Mesendoderm (in vitro differentiated cells): ENCODE measurements at regions not wholly inside any gene's neighbourhood (a gene's known extent, or its start where the extent isn't known, plus 50 kb on each side); places are given as distances from the start of the nearest gene placed in this dataset.
"Not testable (repeated sequence)": the region's sequence is repeated elsewhere in the genome, so short reads cannot be mapped to it uniquely, and the experiment has no call there.

ENCODE experiments used
- DNase-seq: peaks from one replicate; pipeline ENCODE4 v3.0.0; 2013
- H2AK5ac ChIP-seq: 2 replicates; pipeline ENCODE4 v1.6.1; 2013; ENCODE audit warnings: low read length, inconsistent platforms
- H2BK120ac ChIP-seq: 2 replicates; pipeline ENCODE4 v1.6.1; 2013; ENCODE audit warnings: low read depth, mild to moderate bottlenecking, low read length, moderate library complexity, mixed read lengths
- H2BK15ac ChIP-seq: replicated peaks from 2 replicates; pipeline ENCODE4 v1.6.1; 2013; ENCODE audit warnings: low read depth, mild to moderate bottlenecking, moderate library complexity
- H2BK5ac ChIP-seq: 2 replicates; pipeline ENCODE4 v1.6.1; 2013; ENCODE audit warnings: low read length, inconsistent platforms
- H3K18ac ChIP-seq: 2 replicates; pipeline ENCODE4 v1.6.1; 2013; ENCODE audit warnings: mild to moderate bottlenecking, low read length, mixed read lengths
- H3K23ac ChIP-seq: one replicate; pipeline ENCODE4 v1.6.1; 2013; ENCODE audit warnings: low read length
- H3K27ac ChIP-seq: 2 replicates; pipeline ENCODE4 v1.5.1; 2013; ENCODE audit warnings: low read depth, mild to moderate bottlenecking, inconsistent platforms, low read length, moderate library complexity
- H3K27me3 ChIP-seq: 2 replicates; pipeline ENCODE4 v1.6.1; 2013; ENCODE audit warnings: low read length, control low read depth, mild to moderate bottlenecking, inconsistent platforms; ENCODE audit not compliant: insufficient read depth, poor library complexity
- H3K36me3 ChIP-seq: 2 replicates; pipeline ENCODE4 v1.6.1; 2013; ENCODE audit warnings: low read length, inconsistent platforms; ENCODE audit not compliant: control insufficient read depth, insufficient read depth
- H3K4ac ChIP-seq: one replicate; pipeline ENCODE4 v1.6.1; 2013; ENCODE audit warnings: low read depth, mild to moderate bottlenecking, low read length, moderate library complexity
- H3K4me1 ChIP-seq: 2 replicates; pipeline ENCODE4 v1.6.1; 2013; ENCODE audit warnings: low read depth, low read length, inconsistent platforms; ENCODE audit not compliant: control insufficient read depth
- H3K4me2 ChIP-seq: 2 replicates; pipeline ENCODE4 v1.6.1; 2013; ENCODE audit warnings: low read length
- H3K4me3 ChIP-seq: 2 replicates; pipeline ENCODE4 v1.5.1; 2013; ENCODE audit warnings: mild to moderate bottlenecking, low read length
- H3K56ac ChIP-seq: one replicate; pipeline ENCODE4 v1.6.1; 2013; ENCODE audit warnings: low read length
- H3K79me1 ChIP-seq: 2 replicates; pipeline ENCODE4 v1.6.1; 2013; ENCODE audit warnings: low read length, inconsistent platforms
- H3K79me2 ChIP-seq: 2 replicates; pipeline ENCODE4 v1.6.1; 2013; ENCODE audit warnings: mild to moderate bottlenecking, low read length; ENCODE audit not compliant: control insufficient read depth, insufficient read depth
- H3K9ac ChIP-seq: 2 replicates; pipeline ENCODE4 v1.6.1; 2013; ENCODE audit warnings: low read length, inconsistent platforms
- H4K5ac ChIP-seq: one replicate; pipeline ENCODE4 v1.6.1; 2013; ENCODE audit warnings: low read length
- H4K8ac ChIP-seq: one replicate; pipeline ENCODE4 v1.6.1; 2013; ENCODE audit warnings: low read depth, mild to moderate bottlenecking, control low read depth, low read length, moderate library complexity
- WGBS: extraction: QIAGEN DNeasy Blood & Tissue Kit; methylation state at CpG from one replicate; pipeline ENCODE4 v1.1.7; 2013; ENCODE audit warnings: low lambda C conversion rate, missing lambda C conversion rate; ENCODE audit not compliant: insufficient coverage; ENCODE audit errors: extremely low coverage; 5-methylcytosine and 5-hydroxymethylcytosine counted together

- not testable (repeated sequence) for H3K9ac ChIP-seq, H3K4ac ChIP-seq, H3K79me1 ChIP-seq, H3K23ac ChIP-seq, H3K4me1 ChIP-seq, H3K56ac ChIP-seq, H4K5ac ChIP-seq, H3K27me3 ChIP-seq, H3K36me3 ChIP-seq, H2BK120ac ChIP-seq, H3K79me2 ChIP-seq, H2BK5ac ChIP-seq, H3K18ac ChIP-seq, DNase-seq, H3K27ac ChIP-seq, H2AK5ac ChIP-seq, H2BK15ac ChIP-seq, H3K4me3 ChIP-seq, H3K4me2 ChIP-seq, H4K8ac ChIP-seq
- WGBS = no CpG with 5 or more reads among the region's 4 CpGs
Observed at GRCh38 chr14:106703651-106704050, 1177.3 kb downstream of the TMEM121 start.

GRCh38 chr14:106706488-106706887, 1180.1 kb downstream of the TMEM121 start:
- not testable (repeated sequence) for H3K27ac ChIP-seq, H3K18ac ChIP-seq, H3K36me3 ChIP-seq, DNase-seq, H3K4ac ChIP-seq, H3K9ac ChIP-seq, H3K4me2 ChIP-seq, H2BK5ac ChIP-seq, H3K23ac ChIP-seq, H4K8ac ChIP-seq, H3K27me3 ChIP-seq, H3K4me1 ChIP-seq, H3K56ac ChIP-seq, H3K4me3 ChIP-seq, H2AK5ac ChIP-seq, H2BK15ac ChIP-seq, H4K5ac ChIP-seq, H3K79me2 ChIP-seq, H2BK120ac ChIP-seq, H3K79me1 ChIP-seq
- no CpG with 5 or more reads among the region's 4 CpGs for WGBS

- H2BK5ac ChIP-seq, H2AK5ac ChIP-seq, H2BK120ac ChIP-seq, H3K9ac ChIP-seq, H3K27ac ChIP-seq, H3K56ac ChIP-seq, DNase-seq, H2BK15ac ChIP-seq, H3K4me2 ChIP-seq, H3K27me3 ChIP-seq, H4K8ac ChIP-seq, H3K79me1 ChIP-seq, H3K23ac ChIP-seq, H3K36me3 ChIP-seq, H3K18ac ChIP-seq, H3K79me2 ChIP-seq, H3K4ac ChIP-seq, H3K4me3 ChIP-seq, H4K5ac ChIP-seq, H3K4me1 ChIP-seq: not testable (repeated sequence)
- no CpG with 5 or more reads among the region's 7 CpGs for WGBS
Observed at GRCh38 chr14:106710187-106710586, 1183.8 kb downstream of the TMEM121 start.

- not testable (repeated sequence) for H3K4me1 ChIP-seq, H4K8ac ChIP-seq, H3K56ac ChIP-seq, H3K18ac ChIP-seq, DNase-seq, H3K27ac ChIP-seq, H2AK5ac ChIP-seq, H3K36me3 ChIP-seq, H4K5ac ChIP-seq, H3K4me3 ChIP-seq, H3K4ac ChIP-seq, H3K23ac ChIP-seq, H2BK15ac ChIP-seq, H3K27me3 ChIP-seq, H3K9ac ChIP-seq, H3K79me1 ChIP-seq, H2BK5ac ChIP-seq, H3K4me2 ChIP-seq, H3K79me2 ChIP-seq, H2BK120ac ChIP-seq
- no CpG with 5 or more reads among the region's 5 CpGs for WGBS
Observed at GRCh38 chr14:106712513-106712912, 1186.1 kb downstream of the TMEM121 start.

- H3K27me3 ChIP-seq, H3K23ac ChIP-seq, H2BK15ac ChIP-seq, H3K36me3 ChIP-seq, H4K5ac ChIP-seq, H2BK5ac ChIP-seq, H3K18ac ChIP-seq, H3K4me2 ChIP-seq, H3K4ac ChIP-seq, H2BK120ac ChIP-seq, H3K4me3 ChIP-seq, H3K9ac ChIP-seq, H3K79me2 ChIP-seq, H3K79me1 ChIP-seq, H3K27ac ChIP-seq, H2AK5ac ChIP-seq, H3K4me1 ChIP-seq, H4K8ac ChIP-seq, DNase-seq, H3K56ac ChIP-seq: not testable (repeated sequence)
- WGBS = no CpG with 5 or more reads among the region's 14 CpGs
Observed at GRCh38 chr14:106714446-106715428, 1188.4 kb downstream of the TMEM121 start.
